C4-2B (cell line): ENCODE measurements at regions not wholly inside any gene's neighbourhood (a gene's known extent, or its start where the extent isn't known, plus 50 kb on each side); places are given as distances from the start of the nearest gene placed in this dataset.
"Not testable (repeated sequence)": the region's sequence is repeated elsewhere in the genome, so short reads cannot be mapped to it uniquely, and the experiment has no call there.

Experiments
- ZFX ChIP-seq: fragments of 450-650 bp; IDR thresholded peaks from 2 replicates; pipeline ENCODE4 v1.6.1; 2017
- TF ChIP-seq, protein P1 (sequence below): fragments of 450-650 bp; conservative IDR thresholded peaks from 2 replicates; pipeline ENCODE4 v1.5.1; 2017; ENCODE audit warnings: mild to moderate bottlenecking

DNA sequence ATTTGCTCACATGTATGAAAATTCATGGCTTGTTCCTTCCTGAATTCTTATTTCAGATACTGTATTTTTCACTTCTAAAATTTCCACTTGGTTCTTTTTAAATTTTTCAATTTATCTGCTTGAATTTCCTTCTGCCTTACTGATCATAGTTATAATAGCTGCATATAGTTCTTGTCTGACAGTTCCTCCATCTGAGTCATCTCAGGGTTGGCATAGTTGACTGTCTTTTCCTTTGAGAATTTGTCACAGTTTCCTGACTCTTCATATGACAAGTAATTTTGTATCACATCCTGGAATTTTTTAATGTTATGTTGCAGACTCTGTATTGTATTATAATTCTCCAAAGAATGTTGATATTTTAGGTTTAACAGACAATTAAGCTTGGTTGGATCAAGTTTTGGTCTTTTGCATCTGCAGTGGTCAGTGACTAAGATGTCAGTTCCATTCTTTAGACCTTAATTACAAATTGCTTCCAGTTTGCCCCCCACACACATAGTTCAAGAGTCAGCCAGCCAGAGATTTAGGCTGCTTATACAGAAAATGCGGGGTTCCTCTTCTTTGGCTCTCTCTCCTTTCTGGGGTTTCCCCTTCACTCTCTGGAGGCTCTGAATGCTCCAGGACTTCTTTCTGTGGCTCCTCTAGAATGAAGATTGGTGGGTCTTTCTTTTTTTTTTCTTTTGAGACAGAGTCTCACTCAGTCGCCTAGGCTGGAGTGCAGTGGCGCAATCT, 153.7 kb upstream of the NBPF12 start:
- TF ChIP-seq, protein P1, sequence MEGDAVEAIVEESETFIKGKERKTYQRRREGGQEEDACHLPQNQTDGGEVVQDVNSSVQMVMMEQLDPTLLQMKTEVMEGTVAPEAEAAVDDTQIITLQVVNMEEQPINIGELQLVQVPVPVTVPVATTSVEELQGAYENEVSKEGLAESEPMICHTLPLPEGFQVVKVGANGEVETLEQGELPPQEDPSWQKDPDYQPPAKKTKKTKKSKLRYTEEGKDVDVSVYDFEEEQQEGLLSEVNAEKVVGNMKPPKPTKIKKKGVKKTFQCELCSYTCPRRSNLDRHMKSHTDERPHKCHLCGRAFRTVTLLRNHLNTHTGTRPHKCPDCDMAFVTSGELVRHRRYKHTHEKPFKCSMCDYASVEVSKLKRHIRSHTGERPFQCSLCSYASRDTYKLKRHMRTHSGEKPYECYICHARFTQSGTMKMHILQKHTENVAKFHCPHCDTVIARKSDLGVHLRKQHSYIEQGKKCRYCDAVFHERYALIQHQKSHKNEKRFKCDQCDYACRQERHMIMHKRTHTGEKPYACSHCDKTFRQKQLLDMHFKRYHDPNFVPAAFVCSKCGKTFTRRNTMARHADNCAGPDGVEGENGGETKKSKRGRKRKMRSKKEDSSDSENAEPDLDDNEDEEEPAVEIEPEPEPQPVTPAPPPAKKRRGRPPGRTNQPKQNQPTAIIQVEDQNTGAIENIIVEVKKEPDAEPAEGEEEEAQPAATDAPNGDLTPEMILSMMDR: not testable (repeated sequence)
- TF ChIP-seq ZFX: not testable (repeated sequence)
